ENCODE measurements at regions not wholly inside any gene's neighbourhood (a gene's known extent, or its start where the extent isn't known, plus 50 kb on each side); places are given as distances from the start of the nearest gene placed in this dataset.
"Not testable (repeated sequence)": the region's sequence is repeated elsewhere in the genome, so short reads cannot be mapped to it uniquely, and the experiment has no call there.

DNA sequence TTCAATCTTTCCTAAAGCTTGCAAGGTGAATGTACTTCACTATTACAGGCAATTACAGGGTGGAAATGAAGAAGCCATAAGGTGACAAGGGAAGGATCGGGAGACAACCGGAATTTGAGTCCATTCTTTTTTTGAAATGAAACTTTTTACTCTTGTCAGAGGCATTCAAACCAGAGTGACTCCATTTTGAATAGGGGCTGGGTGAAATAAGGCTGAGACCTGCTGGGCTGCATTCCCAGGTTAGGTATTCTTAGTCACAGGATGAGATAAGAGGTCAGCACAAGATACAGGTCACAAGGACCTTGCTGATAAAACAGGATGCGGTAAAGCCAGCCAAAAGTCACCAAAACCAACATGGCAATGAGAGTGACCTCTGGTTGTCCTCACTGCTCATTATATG is 363.3 kb downstream of the TYW1 start:
- H4K20me1 ChIP-seq (ENCODE audit: insufficient read depth, low read length) = no peaks in the 10 kb centered on the region
- no peak overlapping the region for H3K27ac ChIP-seq (ENCODE audit: low read length)
- H3K27me3 ChIP-seq (ENCODE audit: low read depth, low read length) = no peaks in the 10 kb centered on the region
- no peak overlapping the region for H3K9ac ChIP-seq (ENCODE audit: low read length)
- no peaks in the 10 kb centered on the region for H3K79me2 ChIP-seq (ENCODE audit: low read length)
- no peaks in the 10 kb centered on the region for H3K36me3 ChIP-seq (replicated peaks; ENCODE audit: low read depth, low read length)
- H3K4me2 ChIP-seq (ENCODE audit: low read length) = no peak overlapping the region
- TF ChIP-seq, protein P1, sequence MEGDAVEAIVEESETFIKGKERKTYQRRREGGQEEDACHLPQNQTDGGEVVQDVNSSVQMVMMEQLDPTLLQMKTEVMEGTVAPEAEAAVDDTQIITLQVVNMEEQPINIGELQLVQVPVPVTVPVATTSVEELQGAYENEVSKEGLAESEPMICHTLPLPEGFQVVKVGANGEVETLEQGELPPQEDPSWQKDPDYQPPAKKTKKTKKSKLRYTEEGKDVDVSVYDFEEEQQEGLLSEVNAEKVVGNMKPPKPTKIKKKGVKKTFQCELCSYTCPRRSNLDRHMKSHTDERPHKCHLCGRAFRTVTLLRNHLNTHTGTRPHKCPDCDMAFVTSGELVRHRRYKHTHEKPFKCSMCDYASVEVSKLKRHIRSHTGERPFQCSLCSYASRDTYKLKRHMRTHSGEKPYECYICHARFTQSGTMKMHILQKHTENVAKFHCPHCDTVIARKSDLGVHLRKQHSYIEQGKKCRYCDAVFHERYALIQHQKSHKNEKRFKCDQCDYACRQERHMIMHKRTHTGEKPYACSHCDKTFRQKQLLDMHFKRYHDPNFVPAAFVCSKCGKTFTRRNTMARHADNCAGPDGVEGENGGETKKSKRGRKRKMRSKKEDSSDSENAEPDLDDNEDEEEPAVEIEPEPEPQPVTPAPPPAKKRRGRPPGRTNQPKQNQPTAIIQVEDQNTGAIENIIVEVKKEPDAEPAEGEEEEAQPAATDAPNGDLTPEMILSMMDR (IDR thresholded peaks at IDR 0.05; ENCODE audit: low read depth, low read length) = no peak
- no peak for TF ChIP-seq EZH2phosphoT487 (IDR thresholded peaks at IDR 0.05; ENCODE audit: low read depth)
- no peak overlapping the region for H3K4me3 ChIP-seq (ENCODE audit: low read length)
- no peak overlapping the region for H2AFZ ChIP-seq (ENCODE audit: low read depth, low read length)
- H3K4me1 ChIP-seq (ENCODE audit: low read length) = no peaks in the 10 kb centered on the region
- no peaks in the 10 kb centered on the region for H3K9me3 ChIP-seq (ENCODE audit: insufficient read depth, low read length)

DNA sequence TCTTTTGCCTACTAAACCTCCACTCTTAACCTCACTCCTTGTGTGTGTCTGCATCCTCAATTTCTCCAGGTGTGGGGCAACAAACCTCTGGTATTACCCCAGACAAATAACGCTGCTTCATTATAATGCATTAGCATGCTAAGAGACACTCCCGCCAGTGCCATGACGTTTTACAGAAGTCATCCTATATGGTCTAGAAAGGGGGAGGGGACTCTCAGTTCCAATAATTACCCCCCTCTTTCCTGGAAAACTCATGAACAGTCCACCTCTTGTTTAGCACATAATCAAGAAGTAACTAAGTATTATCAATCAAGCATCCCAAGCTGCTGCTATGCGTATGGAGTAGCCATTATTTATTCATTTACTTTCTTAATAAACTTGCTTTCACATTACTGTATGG is 364.5 kb downstream of the TYW1 start:
- H3K27me3 ChIP-seq (ENCODE audit: low read depth, low read length) = no peaks in the 10 kb centered on the region
- TF ChIP-seq, protein P1 (IDR thresholded peaks at IDR 0.05; ENCODE audit: low read depth, low read length) = no peak
- TF ChIP-seq EZH2phosphoT487 (IDR thresholded peaks at IDR 0.05; ENCODE audit: low read depth) = no peak
- no peaks in the 10 kb centered on the region for H3K36me3 ChIP-seq (replicated peaks; ENCODE audit: low read depth, low read length)
- no peak overlapping the region for H3K4me2 ChIP-seq (ENCODE audit: low read length)
- H3K9me3 ChIP-seq (ENCODE audit: insufficient read depth, low read length) = no peaks in the 10 kb centered on the region
- H3K79me2 ChIP-seq (ENCODE audit: low read length) = no peaks in the 10 kb centered on the region
- no peak overlapping the region for H3K4me3 ChIP-seq (ENCODE audit: low read length)
- H2AFZ ChIP-seq (ENCODE audit: low read depth, low read length) = no peak overlapping the region
- H4K20me1 ChIP-seq (ENCODE audit: insufficient read depth, low read length) = no peaks in the 10 kb centered on the region
- no peak overlapping the region for H3K27ac ChIP-seq (ENCODE audit: low read length)
- H3K9ac ChIP-seq (ENCODE audit: low read length) = no peak overlapping the region
- H3K4me1 ChIP-seq (ENCODE audit: low read length) = no peaks in the 10 kb centered on the region

DNA sequence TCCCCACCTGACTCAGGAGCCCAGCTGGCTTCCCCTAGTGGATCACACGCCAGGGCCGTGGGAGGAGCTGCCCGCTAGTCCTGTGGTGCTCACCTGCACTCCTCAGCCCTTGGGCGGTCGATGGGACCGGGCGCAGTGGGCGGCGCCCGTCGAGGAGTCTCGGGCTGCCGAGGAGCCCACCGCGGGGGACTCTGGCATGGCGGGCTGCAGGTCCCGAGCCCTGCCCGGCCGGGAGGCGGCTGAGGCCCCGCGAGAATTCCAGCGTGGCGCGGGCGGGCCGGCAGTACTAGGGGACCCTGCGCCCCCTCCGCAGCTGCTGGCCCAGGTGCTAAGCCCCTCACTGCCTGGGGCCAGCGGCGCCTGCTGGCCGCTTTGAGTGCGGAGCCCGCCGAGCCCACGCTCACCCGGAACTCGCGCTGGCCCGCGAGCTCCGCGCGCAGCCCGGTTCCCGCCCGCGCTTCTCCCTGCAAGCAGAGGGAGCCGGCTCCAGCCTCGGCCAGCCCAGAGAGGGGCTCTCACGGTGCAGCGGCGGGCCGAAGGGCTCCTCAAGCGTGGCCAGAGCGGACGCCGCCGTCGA is 367.9 kb downstream of the TYW1 start:
- Histone ChIP-seq H3K27ac (ENCODE audit: low read length) (no peak overlapping the region), H3K4me3 (ENCODE audit: low read length) (no peak overlapping the region), H3K4me1 (ENCODE audit: low read length) (no peaks in the 10 kb centered on the region), H3K27me3 (ENCODE audit: low read depth, low read length) (no peaks in the 10 kb centered on the region), H3K79me2 (ENCODE audit: low read length) (no peaks in the 10 kb centered on the region), H3K9ac (ENCODE audit: low read length) (no peak overlapping the region), H2AFZ (ENCODE audit: low read depth, low read length) (no peak overlapping the region), H3K4me2 (ENCODE audit: low read length) (no peak overlapping the region), H4K20me1 (ENCODE audit: insufficient read depth, low read length) (no peaks in the 10 kb centered on the region), H3K36me3 (replicated peaks; ENCODE audit: low read depth, low read length) (no peaks in the 10 kb centered on the region), H3K9me3 (ENCODE audit: insufficient read depth, low read length) (no peaks in the 10 kb centered on the region)
- no peak for TF ChIP-seq EZH2phosphoT487 (IDR thresholded peaks at IDR 0.05; ENCODE audit: low read depth)
- TF ChIP-seq, protein P1 (IDR thresholded peaks at IDR 0.05; ENCODE audit: low read depth, low read length) = no peak

GRCh38 chr7:67371429-67372305 is 375.0 kb downstream of the TYW1 start:
- Histone ChIP-seq H3K27me3 (ENCODE audit: low read depth, low read length) (no peaks in the 10 kb centered on the region), H3K4me3 (ENCODE audit: low read length) (no peak overlapping the region), H3K9me3 (ENCODE audit: insufficient read depth, low read length) (no peaks in the 10 kb centered on the region), H3K27ac (ENCODE audit: low read length) (no peak overlapping the region), H3K9ac (ENCODE audit: low read length) (no peak overlapping the region), H4K20me1 (ENCODE audit: insufficient read depth, low read length) (no peaks in the 10 kb centered on the region), H3K4me2 (ENCODE audit: low read length) (no peak overlapping the region), H2AFZ (ENCODE audit: low read depth, low read length) (peak overlapping the region; percentile 57), H3K79me2 (ENCODE audit: low read length) (no peaks in the 10 kb centered on the region), H3K36me3 (replicated peaks; ENCODE audit: low read depth, low read length) (no peaks in the 10 kb centered on the region), H3K4me1 (ENCODE audit: low read length) (no peaks in the 10 kb centered on the region)
- TF ChIP-seq EZH2phosphoT487 (IDR thresholded peaks at IDR 0.05; ENCODE audit: low read depth) = no peak
- TF ChIP-seq, protein P1 (IDR thresholded peaks at IDR 0.05; ENCODE audit: low read depth, low read length) = peak; percentile 82

GRCh38 chr7:67373389-67373788 is 376.8 kb downstream of the TYW1 start:
- not testable (repeated sequence) for H3K4me2 ChIP-seq (ENCODE audit: low read length)

More at GRCh38 chr7:67373389-67373788, 376.8 kb downstream of the TYW1 start:
- H3K27me3 ChIP-seq (ENCODE audit: low read depth, low read length); H3K4me1 ChIP-seq (ENCODE audit: low read length); H3K9me3 ChIP-seq (ENCODE audit: insufficient read depth, low read length); H3K36me3 ChIP-seq (replicated peaks; ENCODE audit: low read depth, low read length); H3K27ac ChIP-seq (ENCODE audit: low read length); H2AFZ ChIP-seq (ENCODE audit: low read depth, low read length); H3K4me3 ChIP-seq (ENCODE audit: low read length); H3K9ac ChIP-seq (ENCODE audit: low read length); H4K20me1 ChIP-seq (ENCODE audit: insufficient read depth, low read length); H3K79me2 ChIP-seq (ENCODE audit: low read length): not testable (repeated sequence)

Measured in OCI-LY3 (cell line).